ENCODE measurements at regions not wholly inside any gene's neighbourhood (a gene's known extent, or its start where the extent isn't known, plus 50 kb on each side); places are given as distances from the start of the nearest gene placed in this dataset.

DNA sequence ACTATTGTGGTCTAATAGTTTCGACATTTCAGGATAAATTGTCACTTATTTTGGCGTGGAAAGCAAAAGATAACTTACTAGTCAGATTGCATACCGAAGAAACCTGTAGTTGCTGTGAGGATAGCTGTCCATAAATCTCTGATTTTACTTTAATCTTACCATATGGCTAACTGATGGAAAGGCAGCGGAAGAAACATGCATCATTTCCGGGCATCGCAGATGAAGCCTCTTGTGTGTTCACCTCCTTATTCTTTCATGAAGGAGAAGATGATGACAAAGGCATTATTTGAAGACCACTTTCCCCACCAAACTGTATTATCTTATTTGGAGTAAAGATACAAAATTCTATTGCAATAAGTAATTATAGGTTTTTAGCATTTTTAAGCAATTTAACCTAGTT, 763.6 kb upstream of the SLITRK6 start:
- TF ChIP-seq POLR2AphosphoS5 (IDR thresholded peaks at IDR 0.05; ENCODE audit: low read depth, low read length), result no peak
- no peak for TF ChIP-seq POLR2A (IDR thresholded peaks at IDR 0.05; ENCODE audit: low read depth, low read length)
